Inferior parietal cortex (tissue), 1 donor: ENCODE measurements at regions not wholly inside any gene's neighbourhood (a gene's known extent, or its start where the extent isn't known, plus 50 kb on each side); places are given as distances from the start of the nearest gene placed in this dataset.

Source experiments
- DNase-seq: peaks from one replicate; pipeline ENCODE4 v3.0.0-alpha.2; 2016; ENCODE audit errors: extremely low spot score

DNA sequence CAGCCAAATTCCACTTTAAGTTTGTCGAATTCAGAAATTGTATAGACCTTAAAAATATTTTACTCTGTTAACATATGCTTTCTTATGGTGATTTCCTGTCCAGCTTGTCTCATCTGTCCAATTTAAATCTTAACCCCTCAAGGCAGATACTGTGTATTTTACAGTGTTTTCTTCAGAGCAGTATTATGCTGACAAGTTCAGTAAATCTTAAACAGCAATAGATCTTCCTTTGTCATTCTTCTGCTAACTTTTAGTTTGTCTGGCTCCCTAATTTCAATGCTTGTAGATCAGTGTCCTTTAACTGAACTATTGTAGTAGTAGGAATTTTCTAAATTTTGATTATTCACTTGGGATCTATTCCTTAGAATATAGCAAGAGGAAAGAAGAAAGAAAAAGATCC, 52.8 kb upstream of the MEIS1 start:
- DNase-seq, result no peak

- DNase-seq, result no peak
These were observed 55.5 kb upstream of the MEIS1 start for GRCh38 chr2:66379473-66379872.

GRCh38 chr2:66377832-66378231, 57.1 kb upstream of the MEIS1 start:
- DNase-seq, result no peak

GRCh38 chr2:66370824-66371223, 64.1 kb upstream of the MEIS1 start:
- DNase-seq, result no peak

DNA sequence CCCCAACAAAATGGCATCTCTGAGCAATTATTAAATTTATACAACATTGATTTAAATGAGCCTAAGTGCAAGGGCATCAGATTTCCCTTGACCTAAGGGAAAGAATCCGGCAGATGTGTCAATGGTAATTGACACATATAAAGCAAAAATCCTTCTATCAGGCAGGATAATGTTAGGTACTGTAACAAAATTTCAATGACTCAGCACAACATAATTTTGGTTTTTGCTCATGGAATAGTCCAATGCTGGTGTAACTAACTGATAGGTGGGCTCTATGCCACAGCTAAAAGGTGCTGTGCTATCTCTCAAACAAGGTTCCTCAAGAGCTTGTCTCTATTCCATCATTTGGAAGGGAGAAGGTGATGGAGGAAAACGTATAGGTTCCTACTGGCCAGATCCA, 68.3 kb upstream of the MEIS1 start:
- no peak for DNase-seq

- no peak for DNase-seq
These were observed 70.2 kb upstream of the MEIS1 start for GRCh38 chr2:66364495-66365333.

DNA sequence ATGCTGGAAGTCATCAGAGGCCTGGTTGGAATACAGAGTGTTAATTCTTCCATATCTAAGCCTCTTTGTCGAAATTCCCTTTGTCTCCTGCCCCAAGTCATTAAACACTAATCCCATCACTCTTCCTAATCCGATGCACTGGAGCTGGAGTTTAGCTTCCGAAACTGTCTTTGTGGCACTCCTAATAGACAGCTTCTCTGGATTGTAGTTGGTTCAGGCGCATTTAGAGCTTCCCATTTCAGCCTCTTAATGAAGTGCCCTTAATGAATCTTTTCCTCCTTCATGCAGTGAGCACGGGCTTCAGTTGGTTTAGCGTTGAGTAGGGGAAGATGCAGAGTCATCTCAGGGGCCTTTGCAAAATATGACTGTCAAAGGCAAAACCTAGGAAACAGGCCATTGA, 72.2 kb upstream of the MEIS1 start:
- no peak for DNase-seq

- DNase-seq, result no peak
These were observed 88.7 kb upstream of the MEIS1 start for GRCh38 chr2:66346231-66346664.

GRCh38 chr2:66344087-66344663, 90.8 kb upstream of the MEIS1 start:
- no peak for DNase-seq

GRCh38 chr2:66343259-66343658, 91.7 kb upstream of the MEIS1 start:
- no peak for DNase-seq

DNA sequence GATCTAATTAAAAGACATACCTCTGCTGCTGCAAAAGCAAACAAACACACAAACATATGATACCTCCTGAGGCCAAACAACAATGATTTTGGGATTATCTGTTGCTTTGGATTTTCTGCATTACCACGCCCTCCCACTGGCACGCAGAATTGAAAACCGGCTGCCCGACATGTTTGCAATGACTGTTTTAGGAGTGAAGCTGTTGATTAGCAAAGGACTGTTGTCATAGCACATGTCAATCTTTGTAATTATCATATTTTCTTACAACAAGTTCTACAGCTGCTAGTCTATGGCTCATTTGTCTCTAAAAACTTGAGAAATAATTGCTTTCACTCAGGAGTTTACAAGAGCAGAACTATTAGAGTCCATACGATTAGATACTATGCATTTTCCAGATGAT, 94.4 kb upstream of the MEIS1 start:
- no peak for DNase-seq

GRCh38 chr2:66334237-66335029, 100.5 kb upstream of the MEIS1 start:
- no peak for DNase-seq

GRCh38 chr2:66331176-66331575, 103.7 kb upstream of the MEIS1 start:
- DNase-seq, result no peak

DNA sequence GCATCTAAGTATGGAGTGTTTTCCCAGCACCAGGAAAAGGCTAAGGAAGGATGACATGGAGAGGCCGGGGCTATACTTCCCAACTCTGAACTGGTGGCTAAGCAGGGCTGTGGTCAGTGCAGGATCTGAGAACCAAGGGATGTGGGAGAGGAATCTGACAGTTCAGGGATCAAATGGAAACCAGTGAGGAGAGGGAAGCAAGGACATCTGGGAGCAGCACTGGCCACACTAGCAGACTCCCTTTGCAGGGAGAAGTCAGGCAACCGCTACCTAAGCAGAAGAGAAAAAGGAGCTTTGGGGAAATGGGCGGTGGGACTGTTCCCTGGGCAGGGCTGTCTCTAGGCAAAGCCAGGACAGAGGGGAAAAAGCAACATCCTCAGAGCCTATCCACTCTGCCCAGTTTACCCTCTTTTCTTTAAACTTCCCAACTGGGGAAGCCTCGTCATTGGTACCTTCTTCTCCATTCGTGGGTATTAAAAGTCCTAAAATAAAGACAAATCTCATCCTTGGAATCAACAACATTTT, 105.8 kb upstream of the MEIS1 start:
- no peak for DNase-seq

DNA sequence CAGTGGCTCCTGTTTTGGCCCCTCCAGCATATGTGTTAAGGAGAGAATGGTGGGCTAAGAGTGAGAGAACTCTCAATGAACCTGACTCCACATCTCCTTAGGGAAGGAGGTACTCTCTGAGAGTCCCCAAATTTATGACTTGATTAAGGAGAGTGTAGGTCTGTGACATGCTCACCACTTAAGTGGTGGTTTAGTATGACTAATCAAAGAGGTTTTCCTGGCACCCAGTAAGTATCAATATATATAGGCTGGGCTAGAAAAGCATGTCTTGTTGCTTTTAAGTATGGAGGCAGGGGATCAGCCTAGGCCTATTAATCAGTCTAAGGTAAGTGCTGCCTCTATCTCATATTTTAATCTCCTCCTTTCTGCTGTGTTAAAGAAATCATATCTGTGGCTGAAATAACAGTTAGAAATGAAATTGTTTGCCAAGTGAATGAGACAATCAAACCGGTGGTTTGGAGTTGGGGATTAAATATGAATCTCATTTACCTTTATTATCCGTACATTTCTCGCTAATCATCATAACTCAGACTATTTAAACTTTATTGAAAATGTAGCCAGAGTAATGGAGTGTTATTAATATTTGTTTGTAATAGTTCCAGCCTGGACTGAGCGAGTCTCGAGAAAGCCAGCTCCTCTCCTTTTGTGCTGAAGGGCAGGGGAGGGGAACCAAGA, 107.7 kb upstream of the MEIS1 start:
- no peak for DNase-seq

DNA sequence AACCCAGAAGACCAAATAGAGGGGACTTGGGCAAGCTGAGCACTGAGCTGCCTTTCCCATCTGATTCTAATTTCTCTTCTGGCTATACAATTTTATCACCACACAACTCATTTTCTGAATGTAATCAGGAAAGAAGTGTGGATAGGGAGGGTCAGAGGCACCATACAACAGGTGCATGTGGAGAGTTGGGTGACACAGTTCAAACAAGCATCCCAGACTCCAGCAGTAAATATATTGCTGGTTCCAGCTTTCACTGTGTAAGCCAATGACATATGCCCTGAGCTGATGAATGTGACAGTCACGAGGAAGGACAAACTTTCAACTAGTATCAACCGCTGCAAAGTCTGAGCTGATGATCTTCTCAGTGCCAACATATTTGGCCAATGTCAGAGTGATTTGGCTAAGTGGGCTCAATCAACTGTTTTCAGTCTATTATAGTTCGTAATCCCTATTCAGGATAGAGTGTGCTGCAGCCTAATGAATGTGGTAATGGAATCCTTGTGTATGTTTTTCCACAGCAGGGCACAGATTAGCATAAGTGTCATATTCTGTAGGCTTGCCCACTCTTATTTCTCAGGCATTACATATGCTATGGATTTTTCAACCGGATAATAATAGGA, 109.9 kb upstream of the MEIS1 start:
- DNase-seq, result no peak

- no peak for DNase-seq
These were observed 110.6 kb upstream of the MEIS1 start for GRCh38 chr2:66324356-66324755.

DNA sequence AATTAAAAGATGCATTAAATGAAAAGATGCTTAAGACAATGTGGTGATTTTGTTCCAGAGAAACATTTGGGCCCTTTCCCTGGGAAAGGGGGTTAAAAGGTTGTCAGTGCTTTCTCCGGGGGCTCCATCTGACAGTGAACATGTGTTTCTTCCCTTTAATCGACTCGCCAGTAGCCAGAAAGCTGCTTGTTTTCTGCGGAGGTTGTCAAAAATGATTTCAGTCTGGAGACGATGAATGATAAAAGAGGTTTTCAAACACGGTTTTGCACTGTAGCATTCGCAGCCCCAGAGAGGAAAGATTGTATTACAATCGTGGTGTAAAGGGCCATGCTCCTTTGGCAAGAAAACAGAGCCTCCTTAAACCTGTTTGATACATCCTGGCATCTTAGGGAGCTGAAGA, 111.5 kb upstream of the MEIS1 start:
- no peak for DNase-seq

GRCh38 chr2:66322506-66323260, 112.2 kb upstream of the MEIS1 start:
- no peak for DNase-seq

DNA sequence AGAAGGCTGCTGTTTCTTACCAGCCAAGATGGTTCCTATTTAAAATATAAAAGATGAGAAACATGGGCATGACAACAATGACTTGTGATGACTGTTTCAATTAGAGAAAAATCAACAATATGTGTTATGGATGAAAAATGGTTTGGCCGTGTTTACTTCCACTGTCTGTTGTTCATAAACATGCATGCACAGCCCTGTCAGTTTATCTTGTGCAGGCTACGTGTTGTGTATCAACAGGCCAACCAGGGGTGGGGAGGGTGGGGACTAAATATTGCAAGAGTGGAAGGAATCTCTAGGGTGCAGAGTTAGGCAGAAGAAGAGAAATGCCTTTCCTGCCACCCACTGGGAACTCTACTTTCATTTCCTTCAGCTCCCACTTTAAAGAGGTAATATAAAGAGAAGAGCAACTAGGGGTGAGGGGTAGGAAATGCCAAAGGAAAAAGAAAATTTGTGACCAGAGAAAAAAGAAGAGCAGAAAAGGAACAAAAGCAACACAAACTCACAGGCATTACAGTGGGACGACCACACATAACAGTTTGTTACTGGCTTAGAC, 116.8 kb upstream of the MEIS1 start:
- no peak for DNase-seq
